ENCODE measurements at regions not wholly inside any gene's neighbourhood (a gene's known extent, or its start where the extent isn't known, plus 50 kb on each side); places are given as distances from the start of the nearest gene placed in this dataset.
A peak's percentile ranks its signal among the peaks of the same experiment; 100 is the strongest.

GRCh38 chr12:27382924-27383323 is 50.3 kb downstream of the BMAL2 start:
- TF ChIP-seq, protein P1, sequence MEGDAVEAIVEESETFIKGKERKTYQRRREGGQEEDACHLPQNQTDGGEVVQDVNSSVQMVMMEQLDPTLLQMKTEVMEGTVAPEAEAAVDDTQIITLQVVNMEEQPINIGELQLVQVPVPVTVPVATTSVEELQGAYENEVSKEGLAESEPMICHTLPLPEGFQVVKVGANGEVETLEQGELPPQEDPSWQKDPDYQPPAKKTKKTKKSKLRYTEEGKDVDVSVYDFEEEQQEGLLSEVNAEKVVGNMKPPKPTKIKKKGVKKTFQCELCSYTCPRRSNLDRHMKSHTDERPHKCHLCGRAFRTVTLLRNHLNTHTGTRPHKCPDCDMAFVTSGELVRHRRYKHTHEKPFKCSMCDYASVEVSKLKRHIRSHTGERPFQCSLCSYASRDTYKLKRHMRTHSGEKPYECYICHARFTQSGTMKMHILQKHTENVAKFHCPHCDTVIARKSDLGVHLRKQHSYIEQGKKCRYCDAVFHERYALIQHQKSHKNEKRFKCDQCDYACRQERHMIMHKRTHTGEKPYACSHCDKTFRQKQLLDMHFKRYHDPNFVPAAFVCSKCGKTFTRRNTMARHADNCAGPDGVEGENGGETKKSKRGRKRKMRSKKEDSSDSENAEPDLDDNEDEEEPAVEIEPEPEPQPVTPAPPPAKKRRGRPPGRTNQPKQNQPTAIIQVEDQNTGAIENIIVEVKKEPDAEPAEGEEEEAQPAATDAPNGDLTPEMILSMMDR (IDR thresholded peaks at IDR 0.05; ENCODE audit: low read depth, low read length, missing control alignments): no peak
- no peak overlapping the region for H3K4me3 ChIP-seq (replicated peaks; ENCODE audit: low read depth, low read length)
- no peak for DNase-seq (ENCODE audit: extremely low read depth, low read depth)

DNA sequence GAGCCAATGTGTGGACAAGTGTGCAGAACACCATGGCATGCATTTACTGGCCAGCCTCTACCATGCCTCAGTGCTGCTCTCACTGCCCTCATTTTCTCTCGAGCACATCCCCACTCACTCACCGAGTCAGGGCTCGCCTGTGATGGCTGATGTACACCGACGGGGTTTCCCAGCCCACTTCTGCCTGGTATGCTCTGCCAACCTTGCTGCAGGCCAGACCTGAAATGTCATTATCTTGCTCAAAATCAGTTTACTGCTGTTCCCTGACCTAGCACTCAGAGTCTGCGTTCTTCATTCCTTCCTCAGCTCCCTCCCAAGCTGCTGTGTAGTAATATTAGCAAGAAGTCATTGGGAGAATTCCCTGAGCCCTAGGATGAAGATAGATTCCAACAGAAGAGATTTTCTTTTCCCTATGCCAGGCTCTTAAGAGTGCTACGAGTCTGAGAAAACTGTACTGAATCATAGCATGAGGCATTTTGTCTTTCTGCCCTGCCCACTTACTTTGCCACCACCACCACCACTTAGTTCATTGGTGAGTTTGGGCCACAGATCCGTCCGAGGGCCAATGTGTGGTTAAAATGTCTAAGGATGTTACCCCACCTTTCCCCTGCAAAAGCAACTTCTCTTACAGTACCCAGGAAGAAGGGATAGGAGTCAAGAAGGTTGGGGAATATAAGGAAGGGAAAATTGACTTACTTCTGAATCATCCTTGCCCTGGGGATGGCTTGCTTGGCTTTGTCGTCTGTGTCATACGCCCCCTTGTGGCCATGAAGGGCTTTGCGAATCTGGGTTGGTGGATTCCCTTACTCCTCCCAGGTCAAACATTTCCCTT is 51.0 kb downstream of the BMAL2 start:
- TF ChIP-seq, protein P1 (IDR thresholded peaks at IDR 0.05; ENCODE audit: low read depth, low read length, missing control alignments): peak; percentile 98
- no peak overlapping the region for H3K4me3 ChIP-seq (replicated peaks; ENCODE audit: low read depth, low read length)
- peak; percentile 81 for DNase-seq (ENCODE audit: extremely low read depth, low read depth)

GRCh38 chr12:27384261-27384590 is 51.6 kb downstream of the BMAL2 start:
- H3K4me3 ChIP-seq (replicated peaks; ENCODE audit: low read depth, low read length): no peak overlapping the region
- TF ChIP-seq, protein P1 (IDR thresholded peaks at IDR 0.05; ENCODE audit: low read depth, low read length, missing control alignments): no peak
- no peak for DNase-seq (ENCODE audit: extremely low read depth, low read depth)

DNA sequence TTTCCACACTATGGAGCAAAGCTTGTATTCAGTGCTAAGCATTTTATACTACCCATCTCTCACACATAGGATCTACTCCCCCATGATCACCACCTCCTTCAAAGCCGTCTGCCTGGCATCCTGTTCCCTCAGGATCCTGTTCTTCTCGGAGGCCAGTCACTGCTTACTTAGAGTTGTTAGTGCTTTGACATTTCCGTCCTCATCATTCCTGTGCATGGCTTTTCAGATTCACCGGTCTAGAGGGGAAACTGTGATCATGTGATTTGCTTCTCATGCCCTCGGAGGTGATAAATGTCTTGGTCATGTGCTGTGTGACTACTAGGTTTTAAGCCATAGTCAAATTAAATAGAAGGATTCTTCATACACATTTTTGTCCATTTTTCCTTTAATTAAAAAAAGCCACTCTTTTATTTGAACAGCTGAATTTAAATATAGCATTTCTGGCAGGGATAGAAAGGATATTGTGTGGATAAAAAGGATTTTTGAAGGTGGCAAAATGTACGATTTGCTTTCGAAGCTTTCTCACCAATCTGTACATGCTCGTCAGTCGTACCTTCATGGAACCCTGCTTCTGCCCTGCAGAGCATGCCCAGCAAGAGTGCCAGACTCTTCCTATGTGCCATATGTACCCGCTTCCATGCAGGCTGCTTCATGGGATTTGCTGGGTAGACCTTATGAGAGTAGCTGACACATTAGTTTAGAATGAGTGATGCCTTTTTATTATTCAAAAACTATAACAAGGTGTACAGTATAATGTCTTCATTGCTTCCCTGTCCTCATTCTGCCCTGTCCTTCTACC is 53.3 kb downstream of the BMAL2 start:
- DNase-seq (ENCODE audit: extremely low read depth, low read depth): no peak
- TF ChIP-seq, protein P1 (IDR thresholded peaks at IDR 0.05; ENCODE audit: low read depth, low read length, missing control alignments): no peak
- H3K4me3 ChIP-seq (replicated peaks; ENCODE audit: low read depth, low read length): no peak overlapping the region

GRCh38 chr12:27387473-27387872 is 54.8 kb downstream of the BMAL2 start:
- TF ChIP-seq, protein P1 (IDR thresholded peaks at IDR 0.05; ENCODE audit: low read depth, low read length, missing control alignments): no peak
- DNase-seq (ENCODE audit: extremely low read depth, low read depth): no peak

GRCh38 chr12:27388650-27389049 is 56.0 kb downstream of the BMAL2 start:
- TF ChIP-seq, protein P1 (IDR thresholded peaks at IDR 0.05; ENCODE audit: low read depth, low read length, missing control alignments): no peak
- H3K4me3 ChIP-seq (replicated peaks; ENCODE audit: low read depth, low read length): no peak overlapping the region
- no peak for DNase-seq (ENCODE audit: extremely low read depth, low read depth)

More at GRCh38 chr12:27387473-27387872, 54.8 kb downstream of the BMAL2 start:
- H3K4me3 ChIP-seq (replicated peaks; ENCODE audit: low read depth, low read length): no peak overlapping the region

All from HFF-Myc (cell line).